ENCODE measurements at regions not wholly inside any gene's neighbourhood (a gene's known extent, or its start where the extent isn't known, plus 50 kb on each side); places are given as distances from the start of the nearest gene placed in this dataset.

DNA sequence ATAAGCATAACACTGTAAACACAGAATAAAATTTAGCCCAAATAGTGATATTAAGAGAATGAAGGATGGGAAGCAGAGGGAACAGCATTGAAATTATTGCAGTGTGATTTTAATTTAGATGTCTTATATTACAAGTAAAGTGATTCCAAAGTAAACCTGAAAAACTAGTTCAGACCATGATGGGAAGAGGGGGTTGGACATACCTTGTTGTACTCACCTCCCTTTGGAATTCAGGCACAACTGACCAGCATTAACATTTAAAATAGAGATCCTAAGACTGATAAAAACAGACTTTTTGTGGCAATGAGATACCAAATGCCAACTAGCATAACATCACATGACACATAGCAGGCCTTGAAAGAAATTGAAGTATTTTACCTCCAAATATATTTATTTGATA, 210.0 kb upstream of the ADRA1D start:
- no peak for TF ChIP-seq CTCF (IDR thresholded peaks at IDR 0.05)
- no peaks in the 10 kb centered on the region for H3K36me3 Mint-ChIP-seq (ENCODE audit: unreplicated experiment)
- no peak overlapping the region for H3K27ac Mint-ChIP-seq (ENCODE audit: unreplicated experiment)
- H3K9me3 Mint-ChIP-seq (ENCODE audit: unreplicated experiment) = peaks cover 11% of the 10 kb centered on the region
- peaks cover 5% of the 10 kb centered on the region for H3K4me1 Mint-ChIP-seq (ENCODE audit: unreplicated experiment)
- peaks cover 2% of the 10 kb centered on the region for H3K27me3 Mint-ChIP-seq (ENCODE audit: unreplicated experiment)
- DNase-seq (ENCODE audit: extremely low spot score, unreplicated experiment) = no peak
- H3K4me3 Mint-ChIP-seq (ENCODE audit: unreplicated experiment) = no peak overlapping the region

- peaks cover 2% of the 10 kb centered on the region for H3K27me3 Mint-ChIP-seq (ENCODE audit: unreplicated experiment)
- H3K4me1 Mint-ChIP-seq (ENCODE audit: unreplicated experiment) = peaks cover 5% of the 10 kb centered on the region
- no peak overlapping the region for H3K4me3 Mint-ChIP-seq (ENCODE audit: unreplicated experiment)
- H3K36me3 Mint-ChIP-seq (ENCODE audit: unreplicated experiment) = no peaks in the 10 kb centered on the region
- no peak for DNase-seq (ENCODE audit: extremely low spot score, unreplicated experiment)
- no peak overlapping the region for H3K27ac Mint-ChIP-seq (ENCODE audit: unreplicated experiment)
- peaks cover 11% of the 10 kb centered on the region for H3K9me3 Mint-ChIP-seq (ENCODE audit: unreplicated experiment)
- TF ChIP-seq CTCF (IDR thresholded peaks at IDR 0.05) = no peak
Observed at GRCh38 chr20:4457566-4458543, 208.8 kb upstream of the ADRA1D start.

DNA sequence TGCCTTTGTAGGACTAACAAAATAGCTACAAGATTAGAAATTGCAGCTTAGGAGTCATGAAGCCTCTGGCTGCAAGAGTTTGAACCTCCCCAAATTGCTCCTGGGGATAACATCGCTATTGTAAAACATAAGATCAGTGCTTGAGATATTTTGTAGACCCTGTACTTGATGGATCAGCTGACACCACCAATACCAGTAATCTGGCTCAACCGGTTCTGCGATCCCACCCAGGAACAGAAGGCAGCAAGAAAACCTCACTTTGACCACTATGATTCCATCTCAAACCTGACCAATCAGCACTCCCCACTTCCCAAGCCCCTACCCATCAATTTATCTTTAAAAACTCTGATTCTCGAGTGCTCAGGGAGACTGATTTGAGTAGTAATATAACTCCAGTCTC, 206.9 kb upstream of the ADRA1D start:
- no peaks in the 10 kb centered on the region for H3K36me3 Mint-ChIP-seq (ENCODE audit: unreplicated experiment)
- H3K9me3 Mint-ChIP-seq (ENCODE audit: unreplicated experiment) = peaks cover 11% of the 10 kb centered on the region
- DNase-seq (ENCODE audit: extremely low spot score, unreplicated experiment) = no peak
- peaks cover 2% of the 10 kb centered on the region for H3K27me3 Mint-ChIP-seq (ENCODE audit: unreplicated experiment)
- no peak overlapping the region for H3K27ac Mint-ChIP-seq (ENCODE audit: unreplicated experiment)
- peaks cover 5% of the 10 kb centered on the region for H3K4me1 Mint-ChIP-seq (ENCODE audit: unreplicated experiment)
- no peak for TF ChIP-seq CTCF (IDR thresholded peaks at IDR 0.05)
- H3K4me3 Mint-ChIP-seq (ENCODE audit: unreplicated experiment) = no peak overlapping the region

DNA sequence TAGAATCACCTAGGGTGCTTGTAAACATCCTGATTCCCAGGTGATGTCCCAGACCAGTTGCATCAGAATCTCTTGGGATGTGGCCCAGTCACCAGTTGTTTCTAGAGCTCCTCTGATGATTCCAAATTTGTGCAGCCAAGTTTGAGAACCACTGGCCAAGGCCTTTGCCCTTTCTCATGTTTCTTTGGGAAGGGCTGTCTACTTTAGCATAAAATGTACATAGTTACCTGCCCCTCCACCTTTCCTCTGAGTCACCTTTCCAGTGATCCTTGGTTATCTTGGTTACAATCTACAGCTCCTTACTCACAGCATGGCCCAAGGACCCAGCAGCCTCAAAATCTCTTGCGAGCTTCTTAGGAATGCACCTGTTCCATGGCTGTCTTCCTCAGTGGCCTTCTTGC, 206.2 kb upstream of the ADRA1D start:
- Mint-ChIP-seq H3K27ac (ENCODE audit: unreplicated experiment) (no peak overlapping the region), H3K4me3 (ENCODE audit: unreplicated experiment) (no peak overlapping the region), H3K4me1 (ENCODE audit: unreplicated experiment) (peaks cover 7% of the 10 kb centered on the region), H3K36me3 (ENCODE audit: unreplicated experiment) (no peaks in the 10 kb centered on the region), H3K9me3 (ENCODE audit: unreplicated experiment) (peaks cover 11% of the 10 kb centered on the region), H3K27me3 (ENCODE audit: unreplicated experiment) (peaks cover 2% of the 10 kb centered on the region)
- DNase-seq (ENCODE audit: extremely low spot score, unreplicated experiment) = no peak
- TF ChIP-seq CTCF (IDR thresholded peaks at IDR 0.05) = no peak

DNA sequence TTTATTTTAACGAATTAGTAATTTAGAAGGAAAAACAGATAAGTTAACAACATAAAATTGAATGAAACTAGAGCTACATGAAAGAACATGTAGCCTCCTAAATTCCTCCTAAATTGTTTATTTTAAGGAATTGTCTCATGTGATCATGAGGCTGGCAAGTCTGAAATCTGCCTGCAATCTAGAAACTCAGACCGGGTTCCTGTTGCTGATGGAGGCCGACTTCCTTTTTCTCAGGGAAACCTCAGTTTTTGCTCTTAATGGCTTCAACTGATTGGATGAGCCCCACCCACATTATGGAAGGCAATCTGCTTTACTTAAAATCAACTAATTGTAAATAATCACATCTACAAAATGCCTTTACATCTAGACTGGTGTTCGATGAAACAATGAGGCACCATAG, 205.0 kb upstream of the ADRA1D start:
- Mint-ChIP-seq H3K27me3 (ENCODE audit: unreplicated experiment) (peaks cover 2% of the 10 kb centered on the region), H3K4me3 (ENCODE audit: unreplicated experiment) (no peak overlapping the region), H3K4me1 (ENCODE audit: unreplicated experiment) (peaks cover 10% of the 10 kb centered on the region), H3K36me3 (ENCODE audit: unreplicated experiment) (no peaks in the 10 kb centered on the region), H3K27ac (ENCODE audit: unreplicated experiment) (no peak overlapping the region), H3K9me3 (ENCODE audit: unreplicated experiment) (peaks cover 11% of the 10 kb centered on the region)
- no peak for DNase-seq (ENCODE audit: extremely low spot score, unreplicated experiment)
- no peak for TF ChIP-seq CTCF (IDR thresholded peaks at IDR 0.05)

All from osteocyte (in vitro differentiated cells).